ENCODE measurements at regions not wholly inside any gene's neighbourhood (a gene's known extent, or its start where the extent isn't known, plus 50 kb on each side); places are given as distances from the start of the nearest gene placed in this dataset.
"Not testable (repeated sequence)": the region's sequence is repeated elsewhere in the genome, so short reads cannot be mapped to it uniquely, and the experiment has no call there.

DNA sequence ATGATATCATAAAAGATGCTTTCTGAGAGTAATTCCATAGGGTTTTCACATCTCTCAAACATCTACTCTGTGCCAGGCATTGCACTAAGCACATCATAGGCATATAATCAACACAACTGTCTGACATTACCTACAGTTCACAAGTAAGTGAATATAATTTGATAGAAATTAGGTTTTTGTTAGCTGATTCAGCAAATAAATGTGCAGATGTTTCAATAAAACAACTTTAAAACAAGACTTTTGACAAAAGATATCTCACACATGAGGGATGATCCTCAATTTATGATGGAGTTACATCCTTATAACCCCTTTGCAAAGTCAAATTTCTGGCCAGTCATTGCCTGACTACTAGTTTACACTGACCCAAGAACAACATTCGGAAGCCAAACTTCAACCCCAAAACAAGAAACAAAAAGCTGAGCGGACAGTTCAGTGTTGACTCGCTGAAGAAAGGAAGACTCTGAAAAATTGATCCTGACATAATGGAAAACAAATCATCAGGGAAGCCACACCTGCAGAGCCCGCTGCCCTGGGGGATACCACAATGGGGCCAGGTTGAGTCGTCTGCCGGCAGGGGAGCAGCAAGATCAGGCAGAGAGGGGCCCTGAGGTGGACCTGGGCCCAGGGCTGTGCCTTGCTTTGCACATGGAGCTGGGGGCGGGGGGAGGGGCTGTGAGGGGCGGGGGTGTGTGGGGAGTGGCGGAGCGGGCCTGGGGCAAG is 739.2 kb upstream of the GJE1 start:
- H3K27me3 ChIP-seq: no peaks in the 10 kb centered on the region
- DNase-seq: no peak
- intact Hi-C loops (cut with DNase I; ENCODE audit: low total_unique reads): no loop called here
- TF ChIP-seq, protein P1, sequence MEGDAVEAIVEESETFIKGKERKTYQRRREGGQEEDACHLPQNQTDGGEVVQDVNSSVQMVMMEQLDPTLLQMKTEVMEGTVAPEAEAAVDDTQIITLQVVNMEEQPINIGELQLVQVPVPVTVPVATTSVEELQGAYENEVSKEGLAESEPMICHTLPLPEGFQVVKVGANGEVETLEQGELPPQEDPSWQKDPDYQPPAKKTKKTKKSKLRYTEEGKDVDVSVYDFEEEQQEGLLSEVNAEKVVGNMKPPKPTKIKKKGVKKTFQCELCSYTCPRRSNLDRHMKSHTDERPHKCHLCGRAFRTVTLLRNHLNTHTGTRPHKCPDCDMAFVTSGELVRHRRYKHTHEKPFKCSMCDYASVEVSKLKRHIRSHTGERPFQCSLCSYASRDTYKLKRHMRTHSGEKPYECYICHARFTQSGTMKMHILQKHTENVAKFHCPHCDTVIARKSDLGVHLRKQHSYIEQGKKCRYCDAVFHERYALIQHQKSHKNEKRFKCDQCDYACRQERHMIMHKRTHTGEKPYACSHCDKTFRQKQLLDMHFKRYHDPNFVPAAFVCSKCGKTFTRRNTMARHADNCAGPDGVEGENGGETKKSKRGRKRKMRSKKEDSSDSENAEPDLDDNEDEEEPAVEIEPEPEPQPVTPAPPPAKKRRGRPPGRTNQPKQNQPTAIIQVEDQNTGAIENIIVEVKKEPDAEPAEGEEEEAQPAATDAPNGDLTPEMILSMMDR (IDR thresholded peaks at IDR 0.05): no peak
- TF ChIP-seq POLR2A (IDR thresholded peaks at IDR 0.05): no peak
- H3K36me3 ChIP-seq (ENCODE audit: low read depth, missing control alignments): no peaks in the 10 kb centered on the region
- no peaks in the 10 kb centered on the region for H3K4me1 ChIP-seq
- no peak overlapping the region for H3K4me3 ChIP-seq
- WGBS, 2 donors: 66 to 85% methylated on average over 10 of the region's 10 CpGs
- H3K9me3 ChIP-seq: no peaks in the 10 kb centered on the region
- H3K27ac ChIP-seq: no peak overlapping the region

DNA sequence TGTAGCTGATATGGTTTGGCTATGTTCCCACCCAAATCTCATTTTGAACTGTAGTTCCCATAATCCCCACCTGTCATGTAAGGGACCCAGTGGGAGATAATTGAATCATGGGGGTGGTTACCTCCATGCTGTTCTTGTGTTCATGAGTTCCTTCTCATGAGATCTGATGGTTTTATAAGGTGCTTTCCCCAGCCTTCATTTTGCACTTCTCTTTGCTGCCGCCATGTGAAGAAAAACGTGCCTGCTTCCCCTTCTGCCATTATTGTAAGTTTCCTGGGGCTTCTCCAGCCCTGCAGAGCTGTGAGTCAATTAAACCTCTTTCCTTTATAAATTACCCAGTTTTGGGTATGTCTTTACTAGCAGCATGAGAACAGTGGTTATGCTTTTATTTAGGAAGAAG is 741.6 kb upstream of the GJE1 start:
- H3K36me3 ChIP-seq (ENCODE audit: low read depth, missing control alignments); intact Hi-C loops (cut with DNase I; ENCODE audit: low total_unique reads); H3K4me1 ChIP-seq; H3K4me3 ChIP-seq; H3K27me3 ChIP-seq; DNase-seq; H3K27ac ChIP-seq; H3K9me3 ChIP-seq: not testable (repeated sequence)
- WGBS, 2 donors: 82 to 96% methylated on average over 2 of the region's 2 CpGs

DNA sequence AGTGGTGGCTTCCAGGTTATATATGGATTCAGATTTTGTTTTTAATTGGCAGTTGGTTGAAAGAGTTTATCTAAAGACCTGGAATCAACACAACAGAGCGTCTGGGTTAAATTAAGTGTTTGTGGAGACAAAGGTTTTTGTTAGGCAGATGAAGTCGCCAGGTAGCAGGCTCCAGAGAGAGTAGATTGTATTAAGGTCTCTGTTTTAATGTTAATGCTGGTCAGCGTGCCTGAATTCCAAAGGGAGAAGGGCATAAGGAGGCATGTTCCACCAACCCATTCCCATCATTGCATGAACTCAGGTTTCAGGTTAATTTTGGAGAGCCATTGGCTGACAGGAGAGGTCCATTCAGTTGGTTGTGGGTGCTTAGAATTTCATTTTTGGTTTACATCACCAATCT is 744.1 kb upstream of the GJE1 start:
- Histone ChIP-seq H3K36me3 (ENCODE audit: low read depth, missing control alignments) (no peaks in the 10 kb centered on the region), H3K27ac (no peak overlapping the region), H3K9me3 (no peaks in the 10 kb centered on the region), H3K4me3 (no peak overlapping the region), H3K27me3 (no peaks in the 10 kb centered on the region), H3K4me1 (no peaks in the 10 kb centered on the region)
- intact Hi-C loops (cut with DNase I; ENCODE audit: low total_unique reads): no loop called here
- DNase-seq: no peak
- TF ChIP-seq POLR2A (IDR thresholded peaks at IDR 0.05): no peak
- TF ChIP-seq, protein P1 (IDR thresholded peaks at IDR 0.05): no peak
- 92 to 95% methylated on average over 3 of the region's 3 CpGs for WGBS, 2 donors

DNA sequence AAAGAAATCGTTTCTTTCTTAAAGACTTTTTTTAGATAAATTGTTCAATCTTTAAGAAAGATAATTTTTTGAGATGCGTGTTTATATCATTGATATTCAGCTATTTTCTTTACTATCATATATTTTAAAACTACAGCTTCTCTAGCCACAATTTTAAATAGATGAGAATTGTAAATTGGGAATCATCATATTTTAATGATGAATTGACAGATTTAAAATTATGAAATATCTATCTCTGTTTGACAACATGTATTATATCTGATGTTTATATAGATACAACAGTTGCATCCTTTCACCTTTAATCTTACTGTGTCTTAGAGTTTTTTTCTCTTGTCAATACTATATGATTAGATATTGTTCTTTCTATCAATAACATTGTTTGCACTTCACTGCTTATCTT is 762.3 kb upstream of the GJE1 start:
- no peak for DNase-seq
- TF ChIP-seq, protein P1 (IDR thresholded peaks at IDR 0.05): no peak
- no peak for TF ChIP-seq POLR2A (IDR thresholded peaks at IDR 0.05)
- Histone ChIP-seq H3K4me3 (no peak overlapping the region), H3K27ac (no peak overlapping the region), H3K4me1 (no peaks in the 10 kb centered on the region), H3K9me3 (no peaks in the 10 kb centered on the region), H3K36me3 (ENCODE audit: low read depth, missing control alignments) (no peaks in the 10 kb centered on the region), H3K27me3 (no peaks in the 10 kb centered on the region)
- intact Hi-C loops (cut with DNase I; ENCODE audit: low total_unique reads): no loop called here
- WGBS, 2 donors: 80 to 90% methylated on average over 2 of the region's 2 CpGs

DNA sequence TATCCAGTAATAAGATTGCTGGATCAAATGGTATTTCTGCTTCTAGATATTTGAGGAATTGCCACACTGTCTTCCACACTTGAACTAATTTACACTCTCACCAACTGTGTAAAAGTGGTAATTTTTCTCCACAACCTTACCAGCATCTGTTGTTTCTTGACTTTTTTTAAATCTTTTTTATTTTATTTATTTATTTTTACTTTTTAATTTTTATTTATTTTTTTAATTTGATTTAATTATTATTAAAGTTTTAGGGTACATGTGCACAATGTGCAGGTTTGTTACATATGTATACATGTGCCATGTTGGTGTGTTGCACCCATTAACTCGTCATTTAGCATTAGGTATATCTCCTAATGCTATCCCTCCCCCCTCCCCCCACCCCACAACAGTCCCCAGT is 765.9 kb upstream of the GJE1 start:
- 82 to 96% methylated on average over 1 of the region's 1 CpG for WGBS, 2 donors
- H3K9me3 ChIP-seq; H3K4me3 ChIP-seq; H3K27ac ChIP-seq; H3K36me3 ChIP-seq (ENCODE audit: low read depth, missing control alignments); DNase-seq; H3K27me3 ChIP-seq; intact Hi-C loops (cut with DNase I; ENCODE audit: low total_unique reads); H3K4me1 ChIP-seq: not testable (repeated sequence)

DNA sequence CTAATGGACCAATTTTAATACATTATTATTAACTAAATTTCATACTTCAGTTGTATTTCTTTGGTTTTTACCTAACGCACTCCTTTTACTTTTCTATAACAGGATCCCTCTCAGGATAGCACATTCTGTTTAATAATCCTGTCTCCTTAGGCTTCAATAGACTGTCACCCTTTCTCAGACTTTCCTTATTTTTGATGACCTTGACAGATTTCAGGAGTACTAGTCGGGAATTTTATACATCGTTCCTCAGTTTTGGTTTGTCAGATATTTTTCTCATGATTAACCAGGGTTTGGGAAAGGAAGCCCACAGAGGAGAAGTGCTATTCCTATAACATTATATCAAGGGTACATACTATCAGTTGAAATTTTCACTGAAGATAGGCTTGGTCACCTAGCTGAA is 768.0 kb upstream of the GJE1 start:
- no peaks in the 10 kb centered on the region for H3K9me3 ChIP-seq
- H3K4me1 ChIP-seq: no peaks in the 10 kb centered on the region
- TF ChIP-seq, protein P1 (IDR thresholded peaks at IDR 0.05): no peak
- no peak for TF ChIP-seq POLR2A (IDR thresholded peaks at IDR 0.05)
- H3K36me3 ChIP-seq (ENCODE audit: low read depth, missing control alignments): no peaks in the 10 kb centered on the region
- intact Hi-C loops (cut with DNase I; ENCODE audit: low total_unique reads): no loop called here
- no peaks in the 10 kb centered on the region for H3K27me3 ChIP-seq
- H3K4me3 ChIP-seq: no peak overlapping the region
- WGBS, 2 donors: 77 to 85% methylated on average over 3 of the region's 3 CpGs
- no peak overlapping the region for H3K27ac ChIP-seq
- no peak for DNase-seq
